ENCODE measurements at regions not wholly inside any gene's neighbourhood (a gene's known extent, or its start where the extent isn't known, plus 50 kb on each side); places are given as distances from the start of the nearest gene placed in this dataset.

GRCh38 chr15:66619152-66619903 is 53.5 kb upstream of the LCTL start (continued):
- TF ChIP-seq MTA3 (IDR thresholded peaks at IDR 0.05; ENCODE audit: borderline replicate concordance) = no peak
- no peak for TF ChIP-seq NR2C1 (IDR thresholded peaks at IDR 0.05)
- no peak for TF ChIP-seq NR2C1 (tag; IDR thresholded peaks at IDR 0.05)
- TF ChIP-seq ESRRA (IDR thresholded peaks at IDR 0.05; ENCODE audit: borderline replicate concordance, low read depth) = no peak
- no peak for TF ChIP-seq NBN (IDR thresholded peaks at IDR 0.05; ENCODE audit: low read depth)
- TF ChIP-seq FUS (optimal IDR thresholded peaks at IDR 0.05; ENCODE audit: low read depth, low read length) = no peak
- TF ChIP-seq JUND (IDR thresholded peaks at IDR 0.05; ENCODE audit: borderline replicate concordance, low read depth, low read length) = 0 out of 2 replicates have a peak, but pooled peaks have one; percentile 19
- no peak; the same call in 2 of the 3 replicates for TF ChIP-seq JUND (tag; IDR thresholded peaks at IDR 0.05; ENCODE audit: borderline replicate concordance, low read depth, low read length)
- TF ChIP-seq SMARCB1 (IDR thresholded peaks at IDR 0.05; ENCODE audit: insufficient read length, low read depth) = no peak
- no peak for TF ChIP-seq HMGN3 (IDR thresholded peaks at IDR 0.05; ENCODE audit: borderline replicate concordance, extremely low read depth, insufficient read length, low read depth, low read length)
- TF ChIP-seq ZBTB5 (IDR thresholded peaks at IDR 0.05) = no peak
- no peak for TF ChIP-seq NFRKB (IDR thresholded peaks at IDR 0.05; ENCODE audit: low read depth)
- TF ChIP-seq TARDBP (IDR thresholded peaks at IDR 0.05) = no peak
- TF ChIP-seq ZNF217 (CRISPR knock-in tag; IDR thresholded peaks at IDR 0.05) = no peak
- TF ChIP-seq ZNF134 (CRISPR knock-in tag; conservative IDR thresholded peaks at IDR 0.05) = no peak
- TF ChIP-seq PCBP1 (IDR thresholded peaks at IDR 0.05; ENCODE audit: low read depth, low read length, poor library complexity, severe bottlenecking) = no peak
- TF ChIP-seq REST (IDR thresholded peaks at IDR 0.05; ENCODE audit: borderline replicate concordance) = peak; percentile 69
- TF ChIP-seq REST (CRISPR knock-in tag; IDR thresholded peaks at IDR 0.05; ENCODE audit: low read depth) = no peak
- no peak for TF ChIP-seq NCOR1 (IDR thresholded peaks at IDR 0.05)

Measured in K562 (cell line).